ENCODE measurements at regions not wholly inside any gene's neighbourhood (a gene's known extent, or its start where the extent isn't known, plus 50 kb on each side); places are given as distances from the start of the nearest gene placed in this dataset.

DNA sequence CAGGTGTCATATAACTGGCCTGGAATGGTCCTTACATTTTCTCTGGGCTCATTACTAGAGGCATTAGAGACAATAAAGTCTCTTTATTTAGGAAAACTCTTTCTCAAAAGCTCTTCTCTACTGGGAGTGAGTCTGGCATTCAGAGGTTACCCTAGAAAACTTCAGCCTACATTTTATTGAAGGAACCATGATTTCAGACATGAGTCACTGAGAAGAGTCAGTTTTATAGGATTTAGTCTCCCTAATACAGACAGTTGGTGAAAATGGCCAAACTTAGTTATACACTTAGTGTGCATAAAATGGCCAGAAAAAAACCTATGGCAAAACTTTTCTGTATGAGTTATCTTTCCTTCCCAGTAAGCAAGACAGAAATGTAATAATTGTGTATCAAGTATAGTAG, 689.4 kb downstream of the ZEB2 start:
- TF ChIP-seq, protein P1, sequence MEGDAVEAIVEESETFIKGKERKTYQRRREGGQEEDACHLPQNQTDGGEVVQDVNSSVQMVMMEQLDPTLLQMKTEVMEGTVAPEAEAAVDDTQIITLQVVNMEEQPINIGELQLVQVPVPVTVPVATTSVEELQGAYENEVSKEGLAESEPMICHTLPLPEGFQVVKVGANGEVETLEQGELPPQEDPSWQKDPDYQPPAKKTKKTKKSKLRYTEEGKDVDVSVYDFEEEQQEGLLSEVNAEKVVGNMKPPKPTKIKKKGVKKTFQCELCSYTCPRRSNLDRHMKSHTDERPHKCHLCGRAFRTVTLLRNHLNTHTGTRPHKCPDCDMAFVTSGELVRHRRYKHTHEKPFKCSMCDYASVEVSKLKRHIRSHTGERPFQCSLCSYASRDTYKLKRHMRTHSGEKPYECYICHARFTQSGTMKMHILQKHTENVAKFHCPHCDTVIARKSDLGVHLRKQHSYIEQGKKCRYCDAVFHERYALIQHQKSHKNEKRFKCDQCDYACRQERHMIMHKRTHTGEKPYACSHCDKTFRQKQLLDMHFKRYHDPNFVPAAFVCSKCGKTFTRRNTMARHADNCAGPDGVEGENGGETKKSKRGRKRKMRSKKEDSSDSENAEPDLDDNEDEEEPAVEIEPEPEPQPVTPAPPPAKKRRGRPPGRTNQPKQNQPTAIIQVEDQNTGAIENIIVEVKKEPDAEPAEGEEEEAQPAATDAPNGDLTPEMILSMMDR (IDR thresholded peaks at IDR 0.05) = no peak
- no peak for TF ChIP-seq EZH2 (IDR thresholded peaks at IDR 0.05; ENCODE audit: borderline replicate concordance, insufficient read depth, low read depth, low read length, poor library complexity, severe bottlenecking)
- Mint-ChIP-seq H3K27me3 (peaks cover 9% of the 10 kb centered on the region), H3K4me3 (no peak overlapping the region), H3K4me1 (no peaks in the 10 kb centered on the region), H3K9me3 (ENCODE audit: insufficient read depth) (no peaks in the 10 kb centered on the region), H3K27ac (no peak overlapping the region)
- Histone ChIP-seq H3K4me2 (replicated peaks; ENCODE audit: low read depth, low read length, poor library complexity, severe bottlenecking) (no peak overlapping the region), H3K27ac (ENCODE audit: low read length in 2 of 2) (no peak overlapping the region), H4K20me1 (ENCODE audit: control insufficient read depth, insufficient read depth, low read length, poor library complexity, severe bottlenecking) (no peaks in the 10 kb centered on the region), H3K4me3 (ENCODE audit: control extremely low read depth in 1 of 5, extremely low read depth in 1 of 5, insufficient read depth in 1 of 5, low read depth in 2 of 5, low read length in 4 of 5) (no peak overlapping the region), H3K4me1 (ENCODE audit: control insufficient read depth in 2 of 2, insufficient read depth in 2 of 2, low read length in 2 of 2) (no peaks in the 10 kb centered on the region), H2AFZ (ENCODE audit: insufficient read depth, low read depth, low read length, poor library complexity, severe bottlenecking) (no peak overlapping the region), H3K79me2 (ENCODE audit: control insufficient read depth, insufficient read depth, low read length) (no peaks in the 10 kb centered on the region), H3K9ac (ENCODE audit: low read length) (no peak overlapping the region), H3K27me3 (replicated peaks in 1 of 4; ENCODE audit: control extremely low read depth in 1 of 4, control insufficient read depth in 3 of 4, insufficient read depth in 4 of 4, low read length in 3 of 4) (no peaks in the 10 kb centered on the region), H3K9me3 (ENCODE audit: control extremely low read depth in 1 of 3, control insufficient read depth in 2 of 3, insufficient read depth in 1 of 3, low read length in 2 of 3) (no peaks in the 10 kb centered on the region), H3K36me3 (replicated peaks in 1 of 2; ENCODE audit: control extremely low read depth in 1 of 2, control insufficient read depth in 1 of 2, extremely low read depth in 1 of 2, insufficient read depth in 2 of 2, low read length in 1 of 2) (no peaks in the 10 kb centered on the region)
- intact Hi-C loops (cut with micrococcal nuclease) = no loop called here
- ATAC-seq (ENCODE audit: low read depth) (no peak), DNase-seq (no peak)
- ChIA-PET POLR2A (no interaction called here), CTCF (interaction anchor here (0.5 kb wide), 1 partner anchor 29 kb away, joined by 3 read pairs; no protein-coding TSS in a partner anchor)

DNA sequence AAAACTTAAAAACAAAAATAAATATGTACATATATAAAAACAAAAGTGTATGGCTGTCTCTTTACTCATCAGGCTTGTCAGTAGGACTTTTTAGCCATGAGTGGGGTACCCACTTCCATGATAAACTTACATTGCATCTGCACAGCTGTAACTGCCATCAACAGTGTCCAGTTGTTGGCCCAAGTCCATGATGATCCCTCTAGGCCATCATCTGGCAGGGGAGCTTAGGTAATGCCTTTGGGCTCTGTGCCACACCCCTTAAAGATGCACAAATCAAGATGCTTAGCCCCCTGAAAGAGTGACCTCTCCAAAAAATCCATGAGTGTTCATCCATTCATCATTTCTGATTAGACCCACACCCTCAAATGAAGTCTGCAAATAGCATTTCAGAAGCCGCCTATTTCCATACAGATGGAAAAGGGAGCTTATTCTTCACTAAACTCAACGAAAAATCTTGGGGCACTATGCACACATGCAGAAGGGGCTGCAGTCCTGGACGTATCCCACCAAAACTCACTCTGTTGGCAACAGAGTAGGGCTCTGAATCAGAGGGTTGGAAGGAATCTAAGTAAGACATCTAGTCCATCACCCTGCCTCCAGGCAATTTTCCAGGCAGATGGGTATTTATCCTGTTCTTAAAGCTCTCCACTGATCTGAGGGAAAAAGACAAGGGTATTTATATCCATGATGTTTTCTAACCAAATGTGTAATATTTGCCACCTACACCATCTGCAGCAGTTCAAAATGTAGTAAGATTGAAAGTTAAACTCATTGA, 691.0 kb downstream of the ZEB2 start:
- H3K9ac ChIP-seq (ENCODE audit: low read length) = no peak overlapping the region
- no peak overlapping the region for H3K4me3 ChIP-seq (ENCODE audit: control extremely low read depth in 1 of 5, extremely low read depth in 1 of 5, insufficient read depth in 1 of 5, low read depth in 2 of 5, low read length in 4 of 5)
- no peak for DNase-seq
- H3K27ac ChIP-seq (ENCODE audit: low read length in 2 of 2) = no peak overlapping the region
- TF ChIP-seq, protein P1 (IDR thresholded peaks at IDR 0.05) = no peak
- TF ChIP-seq EZH2 (IDR thresholded peaks at IDR 0.05; ENCODE audit: borderline replicate concordance, insufficient read depth, low read depth, low read length, poor library complexity, severe bottlenecking) = no peak
- H2AFZ ChIP-seq (ENCODE audit: insufficient read depth, low read depth, low read length, poor library complexity, severe bottlenecking) = no peak overlapping the region
- no peaks in the 10 kb centered on the region for H3K9me3 ChIP-seq (ENCODE audit: control extremely low read depth in 1 of 3, control insufficient read depth in 2 of 3, insufficient read depth in 1 of 3, low read length in 2 of 3)
- ChIA-PET POLR2A (no interaction called here), CTCF (no interaction called here)
- no peaks in the 10 kb centered on the region for H3K36me3 ChIP-seq (replicated peaks in 1 of 2; ENCODE audit: control extremely low read depth in 1 of 2, control insufficient read depth in 1 of 2, extremely low read depth in 1 of 2, insufficient read depth in 2 of 2, low read length in 1 of 2)
- Mint-ChIP-seq H3K27ac (no peak overlapping the region), H3K4me3 (no peak overlapping the region), H3K4me1 (no peaks in the 10 kb centered on the region), H3K9me3 (ENCODE audit: insufficient read depth) (no peaks in the 10 kb centered on the region), H3K27me3 (peaks cover 9% of the 10 kb centered on the region)
- H3K27me3 ChIP-seq (replicated peaks in 1 of 4; ENCODE audit: control extremely low read depth in 1 of 4, control insufficient read depth in 3 of 4, insufficient read depth in 4 of 4, low read length in 3 of 4) = no peaks in the 10 kb centered on the region
- H3K4me2 ChIP-seq (replicated peaks; ENCODE audit: low read depth, low read length, poor library complexity, severe bottlenecking) = no peak overlapping the region
- 80% methylated on average over 2 of the region's 3 CpGs for WGBS (ENCODE audit: insufficient coverage)
- no peaks in the 10 kb centered on the region for H4K20me1 ChIP-seq (ENCODE audit: control insufficient read depth, insufficient read depth, low read length, poor library complexity, severe bottlenecking)
- H3K4me1 ChIP-seq (ENCODE audit: control insufficient read depth in 2 of 2, insufficient read depth in 2 of 2, low read length in 2 of 2) = no peaks in the 10 kb centered on the region
- no peaks in the 10 kb centered on the region for H3K79me2 ChIP-seq (ENCODE audit: control insufficient read depth, insufficient read depth, low read length)
- intact Hi-C loops (cut with micrococcal nuclease) = no loop called here
- no peak for ATAC-seq (ENCODE audit: low read depth)
